Activated CD4-positive, CD25-positive, alpha-beta regulatory T cell treated with anti-CD3 and anti-CD28 coated beads, Interleukin-2, amount 50 U/mL, for 72 hours (primary cell): ENCODE measurements at regions not wholly inside any gene's neighbourhood (a gene's known extent, or its start where the extent isn't known, plus 50 kb on each side); places are given as distances from the start of the nearest gene placed in this dataset.
A peak's percentile ranks its signal among the peaks of the same experiment; 100 is the strongest.
"Not testable (repeated sequence)": the region's sequence is repeated elsewhere in the genome, so short reads cannot be mapped to it uniquely, and the experiment has no call there.

ENCODE experiments used
- DNase-seq: peaks from one replicate; pipeline ENCODE4 v3.0.0; 2021

- DNase-seq, result not testable (repeated sequence)
These were observed 80.8 kb downstream of the POTEB2 start for GRCh38 chr15:20785151-20785936.

GRCh38 chr15:20783598-20784184, 82.4 kb downstream of the POTEB2 start:
- DNase-seq, result not testable (repeated sequence)

- DNase-seq, result not testable (repeated sequence)
These were observed 90.7 kb downstream of the POTEB2 start for GRCh38 chr15:20775412-20775811.

GRCh38 chr15:20767943-20768342, 98.2 kb downstream of the POTEB2 start:
- not testable (repeated sequence) for DNase-seq

- DNase-seq, result not testable (repeated sequence)
These were observed 103.7 kb downstream of the POTEB2 start for GRCh38 chr15:20762422-20762821.

GRCh38 chr15:20756440-20756839, 109.7 kb downstream of the POTEB2 start:
- not testable (repeated sequence) for DNase-seq

- peak; percentile 30 for DNase-seq
These were observed 110.3 kb downstream of the POTEB2 start for GRCh38 chr15:20755665-20756398.

GRCh38 chr15:20733493-20733892, 132.6 kb downstream of the POTEB2 start:
- not testable (repeated sequence) for DNase-seq
